HG03469 (cell line): ENCODE measurements at regions not wholly inside any gene's neighbourhood (a gene's known extent, or its start where the extent isn't known, plus 50 kb on each side); places are given as distances from the start of the nearest gene placed in this dataset.
"Not testable (repeated sequence)": the region's sequence is repeated elsewhere in the genome, so short reads cannot be mapped to it uniquely, and the experiment has no call there.

ENCODE experiments used
- ATAC-seq: cut with Tn5 transposase; IDR thresholded peaks from one replicate; pipeline ENCODE4 v1.9.1; 2021; ENCODE audit warnings: mild to moderate bottlenecking, moderate library complexity, moderate number of reproducible peaks; ENCODE audit not compliant: unreplicated experiment

DNA sequence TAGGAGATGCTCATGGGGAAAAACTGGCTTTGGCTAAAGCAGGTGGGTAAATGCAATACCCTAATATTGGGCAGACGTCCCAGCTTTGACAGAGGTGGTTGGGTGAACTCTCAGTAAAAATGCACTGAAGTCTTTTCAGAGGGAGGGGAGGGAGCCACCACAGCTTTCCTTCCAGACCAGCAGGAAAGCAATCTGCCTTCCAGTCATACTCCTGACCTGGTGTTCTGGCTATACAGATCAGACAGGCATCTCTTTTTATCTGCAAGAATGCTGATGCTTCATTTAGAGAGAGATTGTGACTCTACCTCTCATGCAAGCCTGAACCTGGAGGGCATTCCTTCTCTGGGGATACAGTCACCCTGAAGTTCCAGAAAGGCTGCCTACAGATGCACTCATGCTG is 52.6 kb upstream of the ICA1 start:
- ATAC-seq, result no peak

DNA sequence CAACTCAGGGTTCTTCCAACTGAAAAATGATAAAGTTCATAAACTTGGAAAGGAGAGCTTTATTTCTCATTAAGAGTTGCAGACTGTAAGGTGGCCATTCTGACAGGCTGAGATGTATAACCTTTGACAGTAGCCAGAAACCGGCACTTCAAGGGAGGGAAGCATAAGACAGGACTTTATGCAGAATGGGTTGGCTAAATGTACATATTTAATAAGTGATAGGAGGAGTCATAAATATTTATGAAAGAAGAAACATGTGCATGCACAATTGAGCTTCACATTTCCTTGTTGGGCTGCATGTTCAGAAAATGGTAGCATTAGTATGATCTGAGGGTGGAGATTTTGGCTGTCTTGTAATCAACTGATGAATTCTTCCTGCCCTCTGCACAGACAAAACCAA is 57.1 kb upstream of the ICA1 start:
- no peak for ATAC-seq

DNA sequence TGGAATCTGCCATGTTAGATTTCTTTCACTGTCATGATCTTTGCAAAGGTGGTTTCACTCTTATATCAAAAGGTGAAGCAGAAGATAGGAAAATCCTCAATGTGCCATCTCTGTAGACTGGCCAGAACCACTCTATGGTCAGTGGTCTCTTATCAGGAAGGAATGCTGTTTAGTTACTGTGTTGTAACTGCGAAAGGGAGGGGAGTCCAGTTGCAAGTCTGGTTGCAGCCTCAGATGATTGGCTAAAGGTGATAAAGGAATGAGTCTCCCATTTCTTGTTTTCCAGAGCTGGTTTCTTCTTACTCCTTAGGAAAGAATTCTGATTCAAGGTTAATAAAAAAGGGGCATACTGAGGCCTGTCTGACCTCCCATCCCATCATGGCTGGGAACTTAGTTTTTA is 58.2 kb upstream of the ICA1 start:
- ATAC-seq, result no peak

GRCh38 chr7:8321312-8321711 is 59.3 kb upstream of the ICA1 start:
- no peak for ATAC-seq

- no peak for ATAC-seq
Measured at GRCh38 chr7:8322667-8323066, 60.7 kb upstream of the ICA1 start.

GRCh38 chr7:8325067-8325466 is 63.1 kb upstream of the ICA1 start:
- ATAC-seq, result no peak

- ATAC-seq, result no peak
Measured at GRCh38 chr7:8327199-8327598, 65.2 kb upstream of the ICA1 start.

- ATAC-seq, result no peak
Measured at GRCh38 chr7:8338206-8338605, 76.2 kb upstream of the ICA1 start.

- no peak for ATAC-seq
Measured at GRCh38 chr7:8343556-8343955, 81.6 kb upstream of the ICA1 start.

DNA sequence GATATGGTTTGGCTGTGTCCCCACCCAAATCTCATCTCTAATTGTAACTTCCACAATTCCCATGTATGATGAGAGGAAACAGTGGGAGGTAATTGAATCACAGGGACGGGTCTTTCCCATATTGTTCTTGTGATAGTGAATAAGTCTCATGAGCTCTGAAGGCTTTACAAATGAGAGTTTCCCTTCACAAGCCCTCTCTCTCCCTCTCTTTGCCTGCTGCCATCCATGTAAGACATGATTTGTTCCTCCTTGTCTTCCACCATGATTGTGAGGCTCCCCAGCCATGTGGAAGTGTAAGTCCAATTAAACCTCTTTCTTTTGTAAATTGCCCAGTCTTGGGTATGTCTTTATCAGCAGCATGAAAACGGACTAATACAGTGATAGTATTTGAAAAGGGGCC is 85.4 kb upstream of the ICA1 start:
- ATAC-seq, result not testable (repeated sequence)

DNA sequence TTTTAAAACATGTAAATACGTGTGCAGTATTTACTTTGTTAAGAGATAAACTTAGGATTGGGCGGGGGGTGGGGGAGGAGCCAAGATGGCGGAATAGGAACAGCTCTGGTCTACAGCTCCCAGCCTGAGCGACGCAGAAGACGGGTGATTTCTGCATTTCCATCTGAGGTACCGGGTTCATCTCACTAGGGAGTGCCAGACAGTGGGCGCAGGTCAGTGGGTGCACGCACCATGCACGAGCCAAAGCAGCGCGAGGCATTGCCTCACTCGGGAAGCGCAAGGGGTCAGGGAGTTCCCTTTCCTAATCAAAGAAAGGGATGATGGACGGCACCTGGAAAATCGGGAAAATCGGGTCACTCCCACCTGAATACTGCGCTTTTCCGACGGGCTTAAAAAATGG is 81.8 kb upstream of the NXPH1 start:
- ATAC-seq, result not testable (repeated sequence)

DNA sequence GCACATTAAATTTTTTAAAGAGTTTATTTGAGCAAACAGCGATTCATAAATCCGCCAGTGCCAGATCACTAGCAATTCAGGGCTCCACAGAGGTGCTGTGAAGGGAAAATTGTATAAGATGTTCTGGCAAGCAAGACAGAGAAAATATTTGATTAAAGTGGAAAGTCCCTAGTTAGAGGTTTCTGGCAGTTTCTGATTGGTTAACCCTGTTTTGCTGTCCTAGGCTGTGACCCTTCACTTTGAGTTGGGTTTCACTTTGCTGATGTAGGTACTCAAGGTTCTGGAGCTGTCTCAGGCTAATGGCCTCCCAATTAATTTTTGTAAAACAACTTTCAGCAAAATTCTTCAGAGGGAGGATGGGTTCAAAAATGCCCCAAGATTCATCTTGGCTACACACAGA is 79.4 kb upstream of the NXPH1 start:
- no peak for ATAC-seq

DNA sequence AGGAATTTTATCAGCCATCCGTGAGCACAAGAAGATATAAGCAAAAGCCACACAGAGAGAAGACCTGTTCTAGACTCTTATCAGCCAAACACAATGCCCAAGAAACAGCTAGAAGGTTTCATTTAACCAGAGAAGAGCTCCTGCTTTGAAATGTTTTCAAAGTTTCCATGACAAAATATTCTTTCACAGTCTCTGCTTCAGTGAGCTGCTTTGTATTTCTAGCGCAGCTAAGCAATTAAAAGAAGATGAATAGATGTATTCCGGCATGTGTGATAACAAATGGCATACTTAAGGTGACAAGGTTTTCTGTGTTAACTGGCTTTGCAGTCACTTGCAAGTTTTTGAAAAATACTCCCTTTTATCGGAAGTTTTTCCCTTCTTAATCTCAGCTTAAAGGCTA is 78.9 kb upstream of the NXPH1 start:
- no peak for ATAC-seq

- ATAC-seq, result no peak
Measured at GRCh38 chr7:8356071-8356470, 77.3 kb upstream of the NXPH1 start.

GRCh38 chr7:8357536-8357935 is 75.9 kb upstream of the NXPH1 start:
- ATAC-seq, result no peak

DNA sequence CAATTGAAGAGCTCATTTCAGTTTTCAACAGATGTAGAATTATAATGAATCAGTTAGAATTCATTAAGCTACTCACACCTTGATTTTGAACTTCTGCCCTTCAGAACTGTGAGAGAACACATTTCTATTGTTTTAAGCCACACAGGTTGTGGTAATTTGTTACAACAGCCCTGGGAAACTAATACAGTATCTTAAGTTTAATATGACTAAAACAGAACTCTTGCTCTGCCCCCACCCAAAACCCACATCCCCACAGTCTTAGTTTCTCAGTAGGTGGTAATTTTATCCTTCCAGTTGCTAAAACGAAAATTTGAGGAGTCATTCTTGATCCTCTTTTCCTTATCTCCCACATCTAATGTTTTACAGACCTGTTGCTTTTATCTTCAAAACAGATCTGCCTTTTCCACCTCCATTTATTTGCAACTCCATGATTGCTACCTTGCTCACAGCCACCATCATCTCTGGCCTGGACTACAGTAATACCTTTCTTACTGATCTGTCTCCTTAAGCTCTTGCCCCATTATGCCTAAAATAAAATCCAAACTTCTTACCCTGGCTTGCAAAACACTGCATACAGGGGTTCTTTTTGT is 72.8 kb upstream of the NXPH1 start:
- no peak for ATAC-seq

DNA sequence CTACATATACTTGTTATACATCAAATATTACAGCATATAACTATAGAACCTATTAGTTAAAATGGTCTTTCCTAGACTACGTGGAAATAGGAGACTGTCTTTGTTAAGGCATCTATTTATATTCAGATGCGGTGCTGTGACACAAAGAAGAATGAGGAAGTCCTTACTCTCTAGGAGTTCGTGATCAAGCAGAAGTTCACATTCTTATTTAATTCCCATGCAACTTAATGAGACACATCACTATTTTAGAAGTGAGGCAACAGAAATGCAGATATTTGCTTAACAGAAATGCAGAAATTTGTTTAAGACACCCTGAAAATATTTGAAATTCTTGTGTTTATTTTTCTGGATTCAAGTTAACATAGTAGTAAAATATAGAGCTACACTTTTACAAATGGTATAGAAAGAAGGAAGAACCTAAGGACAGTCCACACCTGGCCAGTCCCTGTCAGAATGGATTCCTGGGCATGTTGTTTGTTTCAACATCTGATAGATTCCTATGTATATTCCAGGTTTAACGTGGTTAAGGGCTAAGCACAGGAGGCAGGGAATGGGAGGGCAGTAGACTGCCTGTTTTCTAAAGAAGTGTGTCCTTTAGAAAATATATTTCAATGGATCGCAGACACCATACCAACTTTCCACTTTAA is 70.6 kb upstream of the NXPH1 start:
- ATAC-seq, result no peak

DNA sequence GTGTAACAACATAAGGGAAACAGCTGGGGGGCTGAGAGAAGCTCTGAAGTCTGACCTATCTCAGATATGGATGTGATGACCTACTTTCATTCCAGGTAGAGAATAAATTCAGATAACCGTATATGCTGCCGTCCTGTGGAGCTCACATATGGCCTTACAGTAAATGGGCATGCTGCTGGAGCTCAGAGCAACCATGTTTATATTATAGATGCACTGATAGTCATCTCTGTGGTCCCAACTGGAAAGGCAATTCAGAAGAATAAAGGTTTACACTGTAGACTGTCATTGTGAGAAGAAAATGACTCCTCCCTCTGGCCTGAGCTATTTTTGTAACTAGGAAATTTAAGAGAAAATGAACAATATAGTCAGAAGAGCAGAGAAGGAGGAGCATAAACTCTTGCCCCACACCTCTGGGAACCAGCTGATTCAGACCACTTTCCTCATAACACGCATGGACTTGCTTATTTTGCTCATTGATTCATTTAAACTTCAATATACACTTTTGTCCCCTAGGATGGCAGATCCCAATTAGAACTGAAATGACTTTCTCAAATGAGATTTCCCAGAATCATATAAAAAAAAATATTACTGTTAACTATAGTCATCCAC is 69.9 kb upstream of the NXPH1 start:
- ATAC-seq, result no peak

DNA sequence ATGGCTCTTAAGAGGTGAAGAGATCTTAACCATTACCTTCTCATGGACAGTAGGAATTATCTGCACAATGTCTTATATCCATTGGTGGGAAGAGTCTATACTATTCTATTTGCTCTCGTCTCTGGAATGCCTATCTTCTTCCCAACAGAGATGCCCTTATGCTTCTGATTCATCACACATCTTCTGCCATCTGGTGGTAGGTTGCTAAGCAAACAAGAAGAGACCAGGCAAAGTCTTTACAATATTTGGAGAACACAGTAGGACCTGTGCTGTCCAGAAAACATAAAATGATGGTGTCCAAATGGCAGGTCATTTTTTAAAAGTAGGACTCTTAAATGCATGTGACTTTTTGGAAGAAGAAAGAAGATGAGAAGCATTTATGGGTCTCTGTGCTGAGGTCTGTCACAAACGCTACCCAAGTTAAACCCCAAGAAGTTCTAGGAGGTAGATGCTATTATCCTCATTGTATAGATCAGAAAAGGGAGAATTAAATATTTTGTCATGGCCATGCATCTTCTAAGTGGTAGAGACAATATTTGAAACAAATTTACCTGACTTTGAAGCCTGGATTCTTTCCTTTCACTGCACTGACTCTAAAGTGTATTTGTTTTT is 67.8 kb upstream of the NXPH1 start:
- ATAC-seq, result no peak

GRCh38 chr7:8368007-8368406 is 65.4 kb upstream of the NXPH1 start:
- not testable (repeated sequence) for ATAC-seq

- ATAC-seq, result peak; percentile 89
Measured at GRCh38 chr7:8371742-8372141, 61.7 kb upstream of the NXPH1 start.

GRCh38 chr7:8373851-8374250 is 59.6 kb upstream of the NXPH1 start:
- no peak for ATAC-seq
